Caco-2 (cell line): ENCODE measurements at regions not wholly inside any gene's neighbourhood (a gene's known extent, or its start where the extent isn't known, plus 50 kb on each side); places are given as distances from the start of the nearest gene placed in this dataset.

Source experiments
- BruUV-seq: library from RNA; stranded (reverse); fragments of 400-500 nt; replicated peaks from 2 replicates; lab custom pipeline; 2021; lab: Mats Ljungman, UMichigan
- CTCF ChIA-PET: fragments of 300-600 bp; sonication (Branson Sonifier 250); formaldehyde crosslinking; loops from one replicate; lab custom pipeline; 2022; ENCODE audit warnings: antibody characterized with exemption; lab: Charles Lee
- POLR2A ChIA-PET: fragments of 300-600 bp; sonication (Branson Sonifier 250); formaldehyde crosslinking; loops from one replicate; lab custom pipeline; 2022; ENCODE audit warnings: antibody characterized with exemption; lab: Charles Lee
- DNase-seq, 2 experiments: peaks; one replicate each; pipeline versions ENCODE4 v3.0.0 to v3.0.0-alpha.2; 2020 to 2022
- H3K27me3 ChIP-seq: replicated peaks from 2 replicates; pipeline ENCODE4 v1.6.0; 2011; ENCODE audit warnings: low read length; ENCODE audit not compliant: control insufficient read depth, insufficient read depth
- H3K36me3 ChIP-seq: 2 replicates; pipeline ENCODE4 v1.5.1; 2011; ENCODE audit warnings: low read length; ENCODE audit not compliant: control insufficient read depth, insufficient read depth
- H3K4me1 ChIP-seq: fragments of 250-450 bp; sonication (Bioruptor Pico); 2 replicates; pipeline ENCODE4 v1.5.1; 2020; ENCODE audit warnings: mild to moderate bottlenecking
- H3K4me3 ChIP-seq: 2 replicates; pipeline ENCODE4 v1.5.1; 2011; ENCODE audit warnings: low read depth, mild to moderate bottlenecking, control low read depth, low read length
- H3K9me3 ChIP-seq: fragments of 250-450 bp; sonication (Bioruptor Pico); 2 replicates; pipeline ENCODE4 v1.5.1; 2020; ENCODE audit warnings: mild to moderate bottlenecking, moderate library complexity
- H3K27ac Mint-ChIP-seq: one replicate; pipeline ENCODE4 v1.8.0; 2022; ENCODE audit warnings: mixed read lengths; ENCODE audit not compliant: unreplicated experiment
- H3K27me3 Mint-ChIP-seq: one replicate; pipeline ENCODE4 v1.8.0; 2022; ENCODE audit warnings: mixed read lengths; ENCODE audit not compliant: insufficient read depth, unreplicated experiment
- H3K36me3 Mint-ChIP-seq: one replicate; pipeline ENCODE4 v1.8.0; 2022; ENCODE audit warnings: mild to moderate bottlenecking, mixed read lengths; ENCODE audit not compliant: insufficient read depth, unreplicated experiment
- H3K4me1 Mint-ChIP-seq: one replicate; pipeline ENCODE4 v1.8.0; 2022; ENCODE audit warnings: low read depth, mixed read lengths; ENCODE audit not compliant: unreplicated experiment
- H3K4me3 Mint-ChIP-seq: one replicate; pipeline ENCODE4 v1.8.0; 2022; ENCODE audit warnings: mild to moderate bottlenecking, moderate library complexity, mixed read lengths; ENCODE audit not compliant: unreplicated experiment
- H3K9me3 Mint-ChIP-seq: one replicate; pipeline ENCODE4 v1.8.0; 2022; ENCODE audit warnings: mixed read lengths; ENCODE audit not compliant: unreplicated experiment
- CTCF ChIP-seq, 2 experiments: fragments of 200-600 bp in 1 of 2; IDR thresholded peaks; 1 replicate in 1 of 2; 2 replicates in 1 of 2; pipeline versions ENCODE4 v1.5.1 to v1.8.0; 2011 to 2022; ENCODE audit warnings: antibody characterized with exemption in 1 of 2, control low read depth in 1 of 2, inconsistent platforms in 1 of 2, low read depth in 1 of 2, low read length in 1 of 2, mild to moderate bottlenecking in 1 of 2, moderate library complexity in 1 of 2; ENCODE audit not compliant: insufficient read depth in 1 of 2, severe bottlenecking in 1 of 2, unreplicated experiment in 1 of 2
- intact Hi-C: fragments of 100-400 bp; cut with micrococcal nuclease; formaldehyde crosslinking; loops from one replicate; pipeline ENCODE4 v1.10.0; 2022; ENCODE audit not compliant: unreplicated experiment

GRCh38 chr12:60393093-60393492, 797.3 kb downstream of the SLC16A7 start:
- no peaks in the 10 kb centered on the region for H3K4me1 Mint-ChIP-seq
- intact Hi-C loops: no loop called here
- no peaks in the 10 kb centered on the region for H3K9me3 ChIP-seq
- POLR2A ChIA-PET: no interaction called here
- BruUV-seq: no TSS peak
- H3K4me3 ChIP-seq: no peak overlapping the region
- H3K4me1 ChIP-seq: no peaks in the 10 kb centered on the region
- H3K27ac Mint-ChIP-seq: no peak overlapping the region
- CTCF ChIA-PET: no interaction called here
- H3K27me3 Mint-ChIP-seq: no peaks in the 10 kb centered on the region
- TF ChIP-seq CTCF (IDR thresholded peaks at IDR 0.05; ENCODE audit: insufficient read depth in 1 of 2, low read depth in 1 of 2, low read length in 1 of 2, severe bottlenecking in 1 of 2, unreplicated experiment in 1 of 2): no peak
- DNase-seq: no peak
- H3K4me3 Mint-ChIP-seq: no peak overlapping the region
- no peaks in the 10 kb centered on the region for H3K27me3 ChIP-seq
- no peaks in the 10 kb centered on the region for H3K36me3 ChIP-seq
- H3K9me3 Mint-ChIP-seq: no peaks in the 10 kb centered on the region
- H3K36me3 Mint-ChIP-seq: no peaks in the 10 kb centered on the region

- H3K27me3 Mint-ChIP-seq: no peaks in the 10 kb centered on the region
- intact Hi-C loops: no loop called here
- no peaks in the 10 kb centered on the region for H3K4me1 ChIP-seq
- H3K9me3 Mint-ChIP-seq: no peaks in the 10 kb centered on the region
- no peak overlapping the region for H3K4me3 ChIP-seq
- no peak for TF ChIP-seq CTCF (IDR thresholded peaks at IDR 0.05; ENCODE audit: insufficient read depth in 1 of 2, low read depth in 1 of 2, low read length in 1 of 2, severe bottlenecking in 1 of 2, unreplicated experiment in 1 of 2)
- H3K27me3 ChIP-seq: no peaks in the 10 kb centered on the region
- no peak overlapping the region for H3K27ac Mint-ChIP-seq
- BruUV-seq: no TSS peak
- no peaks in the 10 kb centered on the region for H3K4me1 Mint-ChIP-seq
- ChIA-PET POLR2A (no interaction called here), CTCF (no interaction called here)
- no peak overlapping the region for H3K4me3 Mint-ChIP-seq
- H3K9me3 ChIP-seq: no peaks in the 10 kb centered on the region
- no peaks in the 10 kb centered on the region for H3K36me3 Mint-ChIP-seq
- no peaks in the 10 kb centered on the region for H3K36me3 ChIP-seq
- DNase-seq: no peak
Measured at GRCh38 chr12:60394665-60395064, 798.8 kb downstream of the SLC16A7 start.

GRCh38 chr12:60398547-60398946, 802.7 kb downstream of the SLC16A7 start:
- no peaks in the 10 kb centered on the region for H3K4me1 Mint-ChIP-seq
- H3K27me3 Mint-ChIP-seq: peaks cover 5% of the 10 kb centered on the region
- CTCF ChIA-PET: no interaction called here
- H3K4me3 Mint-ChIP-seq: no peak overlapping the region
- no peak overlapping the region for H3K27ac Mint-ChIP-seq
- intact Hi-C loops: no loop called here
- POLR2A ChIA-PET: no interaction called here
- no peak for TF ChIP-seq CTCF (IDR thresholded peaks at IDR 0.05; ENCODE audit: insufficient read depth in 1 of 2, low read depth in 1 of 2, low read length in 1 of 2, severe bottlenecking in 1 of 2, unreplicated experiment in 1 of 2)
- Histone ChIP-seq H3K4me1 (no peaks in the 10 kb centered on the region), H3K36me3 (no peaks in the 10 kb centered on the region), H3K4me3 (no peak overlapping the region), H3K9me3 (no peaks in the 10 kb centered on the region), H3K27me3 (no peaks in the 10 kb centered on the region)
- H3K9me3 Mint-ChIP-seq: no peaks in the 10 kb centered on the region
- BruUV-seq: no TSS peak
- H3K36me3 Mint-ChIP-seq: no peaks in the 10 kb centered on the region
- DNase-seq: no peak
